ENCODE measurements at regions not wholly inside any gene's neighbourhood (a gene's known extent, or its start where the extent isn't known, plus 50 kb on each side); places are given as distances from the start of the nearest gene placed in this dataset.

DNA sequence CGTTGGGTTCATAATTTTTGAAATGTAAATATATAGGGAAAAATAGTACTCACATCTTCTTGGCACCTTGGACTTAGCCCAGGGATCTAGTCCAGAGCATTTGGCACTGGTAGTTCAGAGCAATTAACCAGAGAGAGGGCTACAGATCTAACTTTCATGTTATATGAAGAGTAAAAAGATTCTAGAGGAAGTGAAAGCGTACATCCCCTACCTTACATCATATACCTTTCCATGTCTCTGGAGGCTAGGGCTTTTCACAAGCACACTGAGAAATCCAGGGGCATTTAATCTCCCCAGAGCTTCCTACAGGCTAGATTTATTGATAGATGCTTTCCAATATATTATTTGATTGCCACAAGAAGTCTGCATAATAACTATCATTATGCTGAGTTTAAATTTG is 687.5 kb upstream of the FBXO33 start:
- ATAC-seq (no peak), DNase-seq (no peak)
- no peaks in the 10 kb centered on the region for H3K4me1 ChIP-seq
- intact Hi-C loops (cut with DNase I), result loop anchor here in 1 of 10 donors (10.0 kb wide), 1 partner anchor 375 kb away; no protein-coding TSS in a partner anchor
- H3K4me3 ChIP-seq, result no peak overlapping the region
- peaks cover 0 to 14% (median 0%) of the 10 kb centered on the region in 12 donors for H3K9me3 ChIP-seq
- no peak for TF ChIP-seq POLR2A (IDR thresholded peaks at IDR 0.05)
- TF ChIP-seq CTCF (IDR thresholded peaks at IDR 0.05), result no peak
- no peaks in the 10 kb centered on the region for H3K27me3 ChIP-seq
- WGBS, 4 donors, result 40 to 72% (median 65%) methylated on average over 2 of the region's 2 CpGs
- H3K36me3 ChIP-seq, result no peaks in the 10 kb centered on the region
- H3K27ac ChIP-seq, result no peak overlapping the region

DNA sequence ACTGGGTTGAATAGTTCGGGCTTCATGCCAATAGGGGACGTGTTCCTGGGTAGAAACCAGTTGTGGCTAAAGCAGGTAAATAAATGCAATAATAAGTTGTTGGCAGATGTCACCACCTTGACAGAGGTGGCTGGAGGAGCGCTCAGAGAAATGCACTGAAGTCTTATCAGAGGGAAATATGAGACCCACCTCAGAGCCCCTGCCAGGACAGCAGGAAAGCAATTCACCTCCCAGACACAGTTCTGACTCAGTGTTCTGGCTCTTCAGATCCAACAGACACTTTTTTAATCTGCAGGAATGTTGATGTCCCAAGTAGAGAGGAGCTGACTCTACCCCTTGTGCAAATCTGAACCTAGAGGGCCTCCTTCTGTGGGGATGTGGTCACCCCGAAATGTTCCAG is 687.1 kb upstream of the FBXO33 start:
- intact Hi-C loops (cut with DNase I), result loop anchor here in 1 of 10 donors (10.0 kb wide), 1 partner anchor 375 kb away; no protein-coding TSS in a partner anchor
- Histone ChIP-seq H3K27ac (no peak overlapping the region), H3K4me3 (no peak overlapping the region), H3K36me3 (no peaks in the 10 kb centered on the region), H3K27me3 (no peaks in the 10 kb centered on the region), H3K9me3 (peaks cover 0 to 14% (median 0%) of the 10 kb centered on the region in 12 donors), H3K4me1 (no peaks in the 10 kb centered on the region)
- no peak for ATAC-seq
- 34 to 64% (median 58%) methylated on average over 4 of the region's 4 CpGs for WGBS, 4 donors
- no peak for DNase-seq
- TF ChIP-seq POLR2A (IDR thresholded peaks at IDR 0.05) (no peak), CTCF (IDR thresholded peaks at IDR 0.05) (no peak)

DNA sequence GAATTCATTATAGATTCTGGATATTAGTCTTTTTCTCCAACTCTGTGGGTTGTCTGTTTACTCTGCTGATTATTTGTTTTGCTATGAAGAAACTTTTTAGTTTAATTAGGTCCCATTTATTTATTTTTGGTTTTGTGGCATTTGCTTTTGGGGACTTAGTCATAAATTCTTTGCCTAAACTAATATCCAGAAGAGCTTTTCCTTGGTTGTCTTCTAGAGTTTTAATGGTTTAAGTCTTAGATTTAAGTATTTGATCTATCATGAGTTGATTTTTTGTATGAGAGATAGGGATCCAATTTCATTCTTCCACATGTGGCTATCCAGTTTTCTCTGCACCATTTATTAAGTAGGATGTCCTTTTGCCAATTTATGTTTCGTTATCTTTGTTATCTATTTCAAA is 683.4 kb upstream of the FBXO33 start:
- Histone ChIP-seq H3K4me3 (no peak overlapping the region), H3K9me3 (peaks cover 0 to 14% (median 0%) of the 10 kb centered on the region in 12 donors), H3K36me3 (no peaks in the 10 kb centered on the region), H3K4me1 (no peaks in the 10 kb centered on the region), H3K27me3 (no peaks in the 10 kb centered on the region), H3K27ac (no peak overlapping the region)
- no peak for DNase-seq
- WGBS, 4 donors, result 79 to 93% (median 91%) methylated on average over 1 of the region's 1 CpG
- ATAC-seq, result no peak
- intact Hi-C loops (cut with DNase I), result loop anchor here in 1 of 10 donors (10.0 kb wide), 1 partner anchor 371 kb away; no protein-coding TSS in a partner anchor
- TF ChIP-seq POLR2A (IDR thresholded peaks at IDR 0.05) (no peak), CTCF (IDR thresholded peaks at IDR 0.05) (no peak)

DNA sequence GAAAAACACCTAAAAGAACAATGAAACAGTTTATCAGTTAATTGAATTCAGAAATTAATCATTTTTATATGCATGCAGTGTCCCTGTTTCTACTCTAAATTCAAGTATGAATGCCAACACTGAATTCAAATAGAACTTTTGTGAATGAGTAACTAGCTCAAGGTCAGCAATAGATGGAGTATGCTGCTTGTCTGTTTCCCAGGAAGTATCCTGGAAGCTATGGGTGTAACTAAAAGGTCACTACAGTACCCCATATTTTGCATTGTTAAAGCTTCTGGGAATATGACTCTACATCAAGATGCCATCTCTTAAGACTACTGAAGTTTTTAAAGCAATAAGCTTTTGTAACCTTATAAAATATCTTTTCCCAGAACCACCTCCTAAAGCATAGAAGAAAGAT is 681.4 kb upstream of the FBXO33 start:
- Histone ChIP-seq H3K27ac (no peak overlapping the region), H3K27me3 (no peaks in the 10 kb centered on the region), H3K4me1 (no peaks in the 10 kb centered on the region), H3K9me3 (peaks cover 0 to 14% (median 0%) of the 10 kb centered on the region in 12 donors), H3K36me3 (no peaks in the 10 kb centered on the region), H3K4me3 (no peak overlapping the region)
- ATAC-seq (no peak), DNase-seq (no peak)
- no peak for TF ChIP-seq CTCF (IDR thresholded peaks at IDR 0.05)
- intact Hi-C loops (cut with DNase I), result loop anchor here in 1 of 10 donors (10.0 kb wide), 1 partner anchor 369 kb away; no protein-coding TSS in a partner anchor
